ENCODE measurements at regions not wholly inside any gene's neighbourhood (a gene's known extent, or its start where the extent isn't known, plus 50 kb on each side); places are given as distances from the start of the nearest gene placed in this dataset.

GRCh38 chr11:92447586-92447985 is 223.0 kb downstream of the FAT3 start:
- no peak overlapping the region for H3K4me3 ChIP-seq (ENCODE audit: low read depth, poor library complexity, severe bottlenecking)
- no peak for TF ChIP-seq CTCF (IDR thresholded peaks at IDR 0.05)
- no peak for TF ChIP-seq POLR2A (IDR thresholded peaks at IDR 0.05)
- intact Hi-C loops (cut with DNase I; ENCODE audit: low total_unique reads), result no loop called here
- DNase-seq (ENCODE audit: low spot score in 2 of 2), result no peak
- 83 to 84% methylated on average over 3 of the region's 3 CpGs for WGBS, 2 donors

- no peak overlapping the region for H3K4me3 ChIP-seq (ENCODE audit: low read depth, poor library complexity, severe bottlenecking)
- no peak for DNase-seq (ENCODE audit: low spot score in 2 of 2)
- no peak for TF ChIP-seq CTCF (IDR thresholded peaks at IDR 0.05)
- no peak for TF ChIP-seq POLR2A (IDR thresholded peaks at IDR 0.05)
- 91 to 93% methylated on average over 2 of the region's 2 CpGs for WGBS, 2 donors
- intact Hi-C loops (cut with DNase I; ENCODE audit: low total_unique reads), result no loop called here
Measured at GRCh38 chr11:92449222-92449621, 224.6 kb downstream of the FAT3 start.

GRCh38 chr11:92449780-92450179 is 225.2 kb downstream of the FAT3 start:
- intact Hi-C loops (cut with DNase I; ENCODE audit: low total_unique reads), result no loop called here
- no peak overlapping the region for H3K4me3 ChIP-seq (ENCODE audit: low read depth, poor library complexity, severe bottlenecking)
- DNase-seq (ENCODE audit: low spot score in 2 of 2), result no peak
- WGBS, 2 donors, result 62 to 73% methylated on average over 5 of the region's 5 CpGs
- no peak for TF ChIP-seq CTCF (IDR thresholded peaks at IDR 0.05)
- no peak for TF ChIP-seq POLR2A (IDR thresholded peaks at IDR 0.05)

- intact Hi-C loops (cut with DNase I; ENCODE audit: low total_unique reads), result no loop called here
Measured at GRCh38 chr11:92451063-92451462, 226.4 kb downstream of the FAT3 start.

GRCh38 chr11:92453055-92453454 is 228.4 kb downstream of the FAT3 start:
- WGBS, 2 donors, result 75 to 82% methylated on average over 3 of the region's 3 CpGs
- intact Hi-C loops (cut with DNase I; ENCODE audit: low total_unique reads), result no loop called here
- no peak for DNase-seq (ENCODE audit: low spot score in 2 of 2)
- no peak overlapping the region for H3K4me3 ChIP-seq (ENCODE audit: low read depth, poor library complexity, severe bottlenecking)
- no peak for TF ChIP-seq CTCF (IDR thresholded peaks at IDR 0.05)
- TF ChIP-seq POLR2A (IDR thresholded peaks at IDR 0.05), result no peak

More at GRCh38 chr11:92451063-92451462, 226.4 kb downstream of the FAT3 start:
- no peak overlapping the region for H3K4me3 ChIP-seq (ENCODE audit: low read depth, poor library complexity, severe bottlenecking)
- TF ChIP-seq POLR2A (IDR thresholded peaks at IDR 0.05), result no peak
- no peak for TF ChIP-seq CTCF (IDR thresholded peaks at IDR 0.05)
- 93 to 95% methylated on average over 4 of the region's 4 CpGs for whole genome bisulfite sequencing, 2 donors
- DNase-seq (ENCODE audit: low spot score in 2 of 2), result no peak

- no peak for DNase-seq (ENCODE audit: low spot score in 2 of 2)
- intact Hi-C loops (cut with DNase I; ENCODE audit: low total_unique reads), result no loop called here
- no peak for TF ChIP-seq CTCF (IDR thresholded peaks at IDR 0.05)
- no peak for TF ChIP-seq POLR2A (IDR thresholded peaks at IDR 0.05)
- WGBS, 2 donors, result 75 to 78% methylated on average over 2 of the region's 2 CpGs
- no peak overlapping the region for H3K4me3 ChIP-seq (ENCODE audit: low read depth, poor library complexity, severe bottlenecking)
Measured at GRCh38 chr11:92455210-92455790, 230.7 kb downstream of the FAT3 start.
